Heart right ventricle (tissue), 16 donors: ENCODE measurements at regions not wholly inside any gene's neighbourhood (a gene's known extent, or its start where the extent isn't known, plus 50 kb on each side); places are given as distances from the start of the nearest gene placed in this dataset.

Source experiments
- ATAC-seq, 8 donors: fragments of 200-7000 bp; cut with Tn5 transposase; one replicate each; pipeline ENCODE4 v1.9.1; 2020; ENCODE audit warnings: mild to moderate bottlenecking in 8 of 8, moderate library complexity in 8 of 8, moderate number of reproducible peaks in 1 of 8
- DNase-seq, 2 donors: peaks; one replicate each; pipeline ENCODE4 v3.0.0-alpha.2; 2020
- H3K27ac ChIP-seq, 10 donors: fragments of 200-600 bp; sonication (generic) in 2 of 10; one replicate each; pipeline versions ENCODE4 v1.5.0 to v1.8.0; 2020 to 2022; ENCODE audit warnings: mild to moderate bottlenecking in 3 of 10
- H3K27me3 ChIP-seq, 7 donors: fragments of 200-600 bp; one replicate each; pipeline ENCODE4 v1.8.0; 2021 to 2022; ENCODE audit warnings: mild to moderate bottlenecking in 2 of 7
- H3K36me3 ChIP-seq, 9 donors: fragments of 200-600 bp; sonication (generic) in 1 of 9; one replicate each; pipeline versions ENCODE4 v1.5.0 to v1.8.0; 2020 to 2022; ENCODE audit warnings: mild to moderate bottlenecking in 2 of 9
- H3K4me1 ChIP-seq, 9 donors: fragments of 200-600 bp; sonication (generic) in 1 of 9; one replicate each; pipeline versions ENCODE4 v1.5.0 to v1.8.0; 2020 to 2022; ENCODE audit warnings: mild to moderate bottlenecking in 4 of 9
- H3K4me3 ChIP-seq, 10 donors: fragments of 200-600 bp; sonication (generic) in 2 of 10; one replicate each; pipeline versions ENCODE4 v1.5.0 to v1.8.0; 2020 to 2022; ENCODE audit warnings: mild to moderate bottlenecking in 7 of 10, moderate library complexity in 2 of 10
- H3K9me3 ChIP-seq, 11 donors: fragments of 200-600 bp in 10 of 11; sonication (generic) in 2 of 11; one replicate each; pipeline versions ENCODE4 v1.5.0 to v1.8.0; 2013 to 2022; ENCODE audit warnings: mild to moderate bottlenecking in 2 of 11, control low read depth in 1 of 11, moderate library complexity in 1 of 11
- WGBS, 2 donors: extraction: QIAGEN DNeasy Blood & Tissue Kit; methylation state at CpG; one replicate each; pipeline ENCODE4 v1.1.7; 2013; ENCODE audit warnings: inconsistent platforms in 1 of 2; 5-methylcytosine and 5-hydroxymethylcytosine counted together
- intact Hi-C, 10 donors: fragments of 100-400 bp; cut with DNase I; formaldehyde crosslinking; loops; one replicate each; pipeline versions ENCODE4 v1.11.1 to v1.14.2; 2022
- TF ChIP-seq, protein P1 (sequence below), 9 donors: fragments of 200-600 bp; sonication (generic) in 2 of 9; IDR thresholded peaks; one replicate each; pipeline versions ENCODE4 v1.5.0 to v1.8.0; 2021 to 2022; ENCODE audit warnings: antibody characterized with exemption in 9 of 9, mild to moderate bottlenecking in 5 of 9, moderate library complexity in 1 of 9
- donor health status: Arrhythmogenic right ventricular cardiomyopathy.
- donor health status: ischemic (EF 13 %, LVEDD 7.1; RV severe dilation, severe dysfunction).
- donor health status: healthy with polysubstance abuse.
- donor health status: DM: no; HTN: yes; CAD: no.
- donor health status: DM: no; HTN: no; CAD: no.
- donor health status: ischemic (EF 25% LVEDD 6.9; RV normal size, moderate dysfunction).
- donor health status: ischemic (EF 25% LVEDD 5.7; RV mildly dilated, moderate dysfunction).
- donor health status: healthy.
- donor health status: DM: yes; HTN: yes; CAD: no.
- donor health status: Ischemic cardiomyopathy.
- donor health status: ischemic (EF 35%, LVEDD 5.7; RV mildly dilated, moderate dysfunction).
- donor health status: nonischemic (EF 11% LVEDD 7.7; RV severe dilation, severe dysfunction).
- donor health status: DM: yes; HTN: yes; CAD: no.
- donor health status: PGD.
- donor health status: ischemic (EF 29% LVEDD 5.4; RV normal size, mild dysfunction).
- donor health status: nonischemic (EF 23%, LVEDD 6.1; RV moderate dilation, normal function).

DNA sequence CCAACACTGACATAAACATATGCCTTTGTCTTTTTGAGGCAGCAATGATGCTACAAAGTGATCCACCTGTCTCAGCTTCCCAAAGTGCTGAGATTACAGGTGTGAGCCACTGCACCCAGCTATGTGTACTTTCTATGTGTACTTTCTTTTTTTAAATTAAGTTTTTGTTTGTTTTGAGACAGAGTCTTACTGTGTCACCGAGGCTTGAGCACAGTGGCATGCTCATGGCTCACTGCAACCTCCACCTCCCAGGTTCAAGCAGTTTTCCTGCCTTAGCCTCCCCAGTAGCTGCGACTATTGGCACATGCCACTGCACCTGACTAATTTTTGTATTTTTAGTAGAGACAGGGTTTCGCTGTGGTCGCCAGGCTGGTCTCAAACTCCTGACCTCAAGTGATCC lies 172.5 kb upstream of the ALG10B start:
- no peak overlapping the region for H3K4me3 ChIP-seq
- no peaks in the 10 kb centered on the region for H3K27me3 ChIP-seq
- peaks cover 0 to 1% (median 0%) of the 10 kb centered on the region in 9 donors for H3K4me1 ChIP-seq
- H3K36me3 ChIP-seq, result no peaks in the 10 kb centered on the region
- ATAC-seq (no peak), DNase-seq (no peak)
- H3K27ac ChIP-seq, result no peak overlapping the region
- TF ChIP-seq, protein P1, sequence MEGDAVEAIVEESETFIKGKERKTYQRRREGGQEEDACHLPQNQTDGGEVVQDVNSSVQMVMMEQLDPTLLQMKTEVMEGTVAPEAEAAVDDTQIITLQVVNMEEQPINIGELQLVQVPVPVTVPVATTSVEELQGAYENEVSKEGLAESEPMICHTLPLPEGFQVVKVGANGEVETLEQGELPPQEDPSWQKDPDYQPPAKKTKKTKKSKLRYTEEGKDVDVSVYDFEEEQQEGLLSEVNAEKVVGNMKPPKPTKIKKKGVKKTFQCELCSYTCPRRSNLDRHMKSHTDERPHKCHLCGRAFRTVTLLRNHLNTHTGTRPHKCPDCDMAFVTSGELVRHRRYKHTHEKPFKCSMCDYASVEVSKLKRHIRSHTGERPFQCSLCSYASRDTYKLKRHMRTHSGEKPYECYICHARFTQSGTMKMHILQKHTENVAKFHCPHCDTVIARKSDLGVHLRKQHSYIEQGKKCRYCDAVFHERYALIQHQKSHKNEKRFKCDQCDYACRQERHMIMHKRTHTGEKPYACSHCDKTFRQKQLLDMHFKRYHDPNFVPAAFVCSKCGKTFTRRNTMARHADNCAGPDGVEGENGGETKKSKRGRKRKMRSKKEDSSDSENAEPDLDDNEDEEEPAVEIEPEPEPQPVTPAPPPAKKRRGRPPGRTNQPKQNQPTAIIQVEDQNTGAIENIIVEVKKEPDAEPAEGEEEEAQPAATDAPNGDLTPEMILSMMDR (IDR thresholded peaks at IDR 0.05), result no peak
- peaks cover 0 to 30% (median 3%) of the 10 kb centered on the region in 11 donors for H3K9me3 ChIP-seq
- intact Hi-C loops, result loop anchor here in 3 of 10 donors (5.0 kb wide), 1 partner anchor 168 kb away; no protein-coding TSS in a partner anchor
- WGBS, 2 donors, result 79 to 82% methylated on average over 4 of the region's 4 CpGs

DNA sequence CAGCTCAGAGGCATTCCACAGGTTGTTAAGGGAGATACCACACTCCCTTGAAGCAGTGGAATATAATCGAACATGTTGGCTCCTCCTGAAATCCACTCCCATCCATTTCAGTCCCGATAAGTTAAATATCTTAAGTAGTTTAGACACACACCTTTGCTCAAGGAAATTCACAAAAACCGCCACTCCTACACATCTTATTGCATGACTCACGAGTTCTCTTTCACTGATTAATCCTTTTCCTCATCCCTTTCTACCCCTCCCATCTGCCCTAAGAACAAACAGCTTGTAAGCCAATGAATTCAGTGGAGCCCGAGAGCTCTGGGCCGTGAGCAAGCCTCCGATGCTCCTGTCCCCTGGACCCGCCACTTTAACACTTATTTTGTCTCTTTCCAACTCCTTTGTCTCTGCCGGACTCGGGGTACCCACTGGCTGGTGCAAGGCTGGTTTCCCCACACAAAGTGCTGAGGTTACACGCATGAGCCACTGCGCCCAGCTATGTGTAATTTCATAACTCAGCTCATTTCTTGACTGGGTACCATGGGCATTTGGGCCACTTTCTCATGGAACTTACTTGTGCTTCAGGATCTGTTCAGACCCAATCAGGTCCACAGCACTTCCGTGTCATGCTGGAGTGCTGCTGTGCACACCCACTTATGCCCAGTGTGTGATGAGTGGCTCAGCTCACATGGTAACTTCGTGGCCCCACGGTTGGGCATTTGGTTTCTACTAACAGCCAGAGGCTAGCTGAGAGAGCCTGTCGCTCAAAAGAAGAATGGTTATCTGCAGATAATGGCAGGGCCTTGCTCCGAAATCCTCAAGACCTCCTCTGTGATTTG lies 171.8 kb upstream of the ALG10B start:
- DNase-seq (no peak), ATAC-seq (no peak)
- H3K4me1 ChIP-seq, result no peaks in the 10 kb centered on the region
- H3K27me3 ChIP-seq, result no peaks in the 10 kb centered on the region
- no peak overlapping the region for H3K4me3 ChIP-seq
- 68 to 75% methylated on average over 17 of the region's 17 CpGs for WGBS, 2 donors
- peaks cover 0 to 37% (median 3%) of the 10 kb centered on the region in 11 donors for H3K9me3 ChIP-seq
- TF ChIP-seq, protein P1 (IDR thresholded peaks at IDR 0.05), result no peak
- intact Hi-C loops, result loop anchor here in 3 of 10 donors (5.0 kb wide), 1 partner anchor 167 kb away; no protein-coding TSS in a partner anchor
- H3K27ac ChIP-seq, result no peak overlapping the region
- no peaks in the 10 kb centered on the region for H3K36me3 ChIP-seq

DNA sequence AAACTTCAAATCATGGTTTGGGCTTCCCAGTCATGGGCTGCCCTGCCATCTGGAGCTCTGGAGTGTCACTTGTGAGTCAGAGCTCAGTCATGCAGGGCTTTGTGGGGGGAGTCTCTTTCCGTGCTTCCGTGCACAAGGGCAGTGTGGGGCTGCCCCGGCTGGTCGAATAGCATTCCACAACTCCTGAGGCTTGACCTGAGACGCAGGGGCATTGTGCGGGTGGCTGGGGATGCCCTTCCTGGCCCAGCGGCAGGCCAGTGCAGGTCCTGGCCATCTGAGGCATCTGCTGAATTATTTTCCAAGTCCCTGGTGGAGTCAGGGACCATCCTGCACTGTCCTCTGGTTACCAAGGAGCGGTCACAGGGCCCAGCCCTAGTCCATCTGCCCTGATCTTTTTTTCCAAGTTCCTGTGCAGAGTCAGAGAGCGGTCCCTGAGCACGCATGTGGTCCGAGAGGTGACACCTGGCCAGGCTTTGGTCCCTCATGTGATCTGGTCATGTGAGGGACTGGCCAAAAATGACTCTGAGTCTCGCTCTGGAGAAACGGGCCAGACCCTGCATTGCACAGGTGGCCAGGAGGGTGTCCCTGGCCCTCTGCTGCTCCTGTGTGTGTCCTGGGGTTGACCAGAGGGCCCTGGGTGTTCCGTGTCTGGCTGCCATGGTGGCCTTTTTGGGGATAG lies 167.0 kb upstream of the ALG10B start:
- Histone ChIP-seq H3K27me3 (peaks cover 0 to 3% (median 0%) of the 10 kb centered on the region in 7 donors), H3K4me1 (no peaks in the 10 kb centered on the region), H3K36me3 (no peaks in the 10 kb centered on the region), H3K4me3 (no peak overlapping the region), H3K9me3 (peaks cover 0 to 66% (median 3%) of the 10 kb centered on the region in 11 donors), H3K27ac (no peak overlapping the region)
- intact Hi-C loops, result no loop called here
- 89 to 92% methylated on average over 14 of the region's 14 CpGs for WGBS, 2 donors
- ATAC-seq (no peak), DNase-seq (no peak)
- TF ChIP-seq, protein P1 (IDR thresholded peaks at IDR 0.05), result no peak

DNA sequence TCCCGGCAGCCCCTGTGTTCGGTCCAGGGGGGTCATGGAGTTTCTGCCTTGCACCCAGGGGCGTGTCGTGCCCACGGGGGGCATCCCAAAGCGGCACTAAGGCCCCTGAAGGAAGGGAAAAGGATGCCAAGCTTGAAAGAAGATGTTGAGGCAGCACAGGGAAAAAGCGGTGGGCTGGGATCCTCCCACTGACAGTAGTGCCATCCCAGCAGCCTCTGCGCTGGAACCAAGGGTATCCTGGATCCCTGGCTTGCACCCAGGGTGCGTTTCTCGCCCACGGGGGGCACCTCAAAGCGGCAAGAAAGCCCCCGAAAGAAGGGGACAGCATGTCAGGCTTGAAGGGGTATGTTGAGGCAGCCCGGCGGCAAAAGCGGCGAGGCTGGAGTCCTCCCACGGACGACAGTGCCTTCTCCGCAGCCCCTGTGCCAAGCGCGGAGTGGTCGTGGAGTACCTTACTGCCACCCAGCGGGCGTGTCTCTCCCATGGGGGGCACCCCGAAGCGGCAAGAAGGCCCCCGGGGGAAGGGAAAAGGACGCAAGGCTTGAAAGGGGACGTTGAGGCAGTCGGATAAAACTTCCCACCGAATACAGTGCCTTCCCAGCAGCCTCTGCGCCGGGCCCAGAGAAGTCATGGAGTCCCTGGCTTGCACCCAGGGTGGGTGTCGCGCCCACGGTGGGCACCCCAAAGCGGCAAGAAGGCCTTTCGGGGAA lies 164.4 kb upstream of the ALG10B start:
- Histone ChIP-seq H3K27ac (no peak overlapping the region), H3K36me3 (no peaks in the 10 kb centered on the region), H3K4me1 (no peaks in the 10 kb centered on the region), H3K27me3 (peaks cover 0 to 3% (median 0%) of the 10 kb centered on the region in 7 donors), H3K9me3 (peaks cover 0 to 66% (median 0%) of the 10 kb centered on the region in 11 donors), H3K4me3 (no peak overlapping the region)
- WGBS, 2 donors, result 79 to 80% methylated on average over 39 of the region's 39 CpGs
- no peak for DNase-seq
- TF ChIP-seq, protein P1 (IDR thresholded peaks at IDR 0.05), result no peak
- ATAC-seq, result no peak
- intact Hi-C loops, result no loop called here
